ENCODE measurements at regions not wholly inside any gene's neighbourhood (a gene's known extent, or its start where the extent isn't known, plus 50 kb on each side); places are given as distances from the start of the nearest gene placed in this dataset.

GRCh38 chr16:62711797-62712196 is 675.6 kb upstream of the CDH8 start:
- no peak for DNase-seq (ENCODE audit: low spot score in 2 of 2, unreplicated experiment in 2 of 2)
- Mint-ChIP-seq H3K4me1 (no peaks in the 10 kb centered on the region), H3K4me3 (no peak overlapping the region), H3K27ac (no peak overlapping the region), H3K9me3 (no peaks in the 10 kb centered on the region), H3K36me3 (no peaks in the 10 kb centered on the region), H3K27me3 (ENCODE audit: low read depth) (peaks cover 2% of the 10 kb centered on the region)
- TF ChIP-seq CTCF (IDR thresholded peaks at IDR 0.05; ENCODE audit: unreplicated experiment): no peak

GRCh38 chr16:62709794-62710193 is 673.6 kb upstream of the CDH8 start:
- no peak overlapping the region for H3K4me3 Mint-ChIP-seq
- no peak overlapping the region for H3K27ac Mint-ChIP-seq
- H3K9me3 Mint-ChIP-seq: no peaks in the 10 kb centered on the region
- H3K36me3 Mint-ChIP-seq: no peaks in the 10 kb centered on the region
- peaks cover 2% of the 10 kb centered on the region for H3K27me3 Mint-ChIP-seq (ENCODE audit: low read depth)
- no peak for DNase-seq (ENCODE audit: low spot score in 2 of 2, unreplicated experiment in 2 of 2)
- TF ChIP-seq CTCF (IDR thresholded peaks at IDR 0.05; ENCODE audit: unreplicated experiment): no peak
- no peaks in the 10 kb centered on the region for H3K4me1 Mint-ChIP-seq

- H3K27me3 Mint-ChIP-seq (ENCODE audit: low read depth): no peaks in the 10 kb centered on the region
- TF ChIP-seq CTCF (IDR thresholded peaks at IDR 0.05; ENCODE audit: unreplicated experiment): no peak
- peaks cover 13% of the 10 kb centered on the region for H3K9me3 Mint-ChIP-seq
- H3K27ac Mint-ChIP-seq: no peak overlapping the region
- DNase-seq (ENCODE audit: low spot score in 2 of 2, unreplicated experiment in 2 of 2): no peak
- H3K4me1 Mint-ChIP-seq: no peaks in the 10 kb centered on the region
- H3K36me3 Mint-ChIP-seq: no peaks in the 10 kb centered on the region
- H3K4me3 Mint-ChIP-seq: no peak overlapping the region
Measured at GRCh38 chr16:62701426-62701825, 665.2 kb upstream of the CDH8 start.

GRCh38 chr16:62700426-62701294 is 664.4 kb upstream of the CDH8 start:
- TF ChIP-seq CTCF (IDR thresholded peaks at IDR 0.05; ENCODE audit: unreplicated experiment): no peak
- H3K4me1 Mint-ChIP-seq: no peaks in the 10 kb centered on the region
- no peaks in the 10 kb centered on the region for H3K36me3 Mint-ChIP-seq
- H3K9me3 Mint-ChIP-seq: peaks cover 17% of the 10 kb centered on the region
- no peaks in the 10 kb centered on the region for H3K27me3 Mint-ChIP-seq (ENCODE audit: low read depth)
- no peak overlapping the region for H3K27ac Mint-ChIP-seq
- no peak overlapping the region for H3K4me3 Mint-ChIP-seq
- DNase-seq (ENCODE audit: low spot score in 2 of 2, unreplicated experiment in 2 of 2): no peak

GRCh38 chr16:62692685-62693084 is 656.4 kb upstream of the CDH8 start:
- DNase-seq (ENCODE audit: low spot score in 2 of 2, unreplicated experiment in 2 of 2): no peak
- no peak overlapping the region for H3K4me3 Mint-ChIP-seq
- TF ChIP-seq CTCF (IDR thresholded peaks at IDR 0.05; ENCODE audit: unreplicated experiment): no peak

More at GRCh38 chr16:62692685-62693084, 656.4 kb upstream of the CDH8 start:
- H3K27me3 Mint-ChIP-seq (ENCODE audit: low read depth): no peaks in the 10 kb centered on the region
- no peaks in the 10 kb centered on the region for H3K36me3 Mint-ChIP-seq
- peaks cover 45% of the 10 kb centered on the region for H3K9me3 Mint-ChIP-seq
- no peaks in the 10 kb centered on the region for H3K4me1 Mint-ChIP-seq
- H3K27ac Mint-ChIP-seq: no peak overlapping the region

All from mesothelial cell of epicardium (in vitro differentiated cells).